H1 (cell line): ENCODE measurements at regions not wholly inside any gene's neighbourhood (a gene's known extent, or its start where the extent isn't known, plus 50 kb on each side); places are given as distances from the start of the nearest gene placed in this dataset.

ENCODE experiments used
- CTCF ChIA-PET: fragments of 300-600 bp; sonication (Branson Sonifier 250); formaldehyde crosslinking; loops from one replicate; lab custom pipeline; 2021; ENCODE audit not compliant: partially characterized antibody; lab: Charles Lee
- POLR2A ChIA-PET: fragments of 300-600 bp; sonication (Branson Sonifier 250); formaldehyde crosslinking; loops from one replicate; lab custom pipeline; 2021; ENCODE audit warnings: inconsistent platforms; ENCODE audit not compliant: partially characterized antibody; lab: Charles Lee
- DNase-seq, 2 experiments: peaks; one replicate each; pipeline versions ENCODE4 v3.0.0 to v3.0.0-alpha.2; 2010 to 2022; ENCODE audit warnings: low spot score in 2 of 2, low read depth in 1 of 2, mixed read lengths in 1 of 2
- FAIRE-seq: peaks from 2 replicates; lab custom pipeline; 2011; peaks lifted over from hg19 to GRCh38; lab: Jason Lieb, UNC
- H2AFZ ChIP-seq: 2 replicates; pipeline ENCODE4 v1.8.1; 2012; ENCODE audit warnings: low read length, inconsistent platforms
- H2AK5ac ChIP-seq: 2 replicates; pipeline ENCODE4 v1.6.1; 2013; ENCODE audit warnings: low read depth, low read length
- H2BK120ac ChIP-seq: replicated peaks from 2 replicates; pipeline ENCODE3; 2013; ENCODE audit warnings: low read depth, low read length, inconsistent platforms
- H2BK12ac ChIP-seq: 2 replicates; pipeline ENCODE4 v1.6.1; 2013; ENCODE audit warnings: low read depth, low read length
- H2BK15ac ChIP-seq: 2 replicates; pipeline ENCODE4 v1.6.1; 2013; ENCODE audit warnings: low read length
- H2BK20ac ChIP-seq: 2 replicates; pipeline ENCODE4 v1.6.1; 2013; ENCODE audit warnings: low read length
- H2BK5ac ChIP-seq: 2 replicates; pipeline ENCODE4 v1.6.1; 2013; ENCODE audit warnings: low read depth, low read length
- H3K14ac ChIP-seq: 2 replicates; pipeline ENCODE4 v1.6.1; 2013; ENCODE audit warnings: inconsistent platforms; ENCODE audit not compliant: insufficient read length
- H3K18ac ChIP-seq: 2 replicates; pipeline ENCODE4 v1.6.1; 2013; ENCODE audit warnings: low read length; ENCODE audit errors: extremely low read depth
- H3K23ac ChIP-seq: 2 replicates; pipeline ENCODE4 v1.6.1; 2013; ENCODE audit warnings: inconsistent platforms; ENCODE audit not compliant: insufficient read length
- H3K23me2 ChIP-seq: 2 replicates; pipeline ENCODE4 v1.6.1; 2013; ENCODE audit warnings: low read depth, low read length
- H3K27ac ChIP-seq: 2 replicates; pipeline ENCODE4 v1.6.1; 2011; ENCODE audit warnings: low read depth, low read length, inconsistent platforms
- H3K27me3 ChIP-seq, 4 experiments: replicated peaks in 1 of 4; 1 replicate in 1 of 4; 2 replicates in 3 of 4; pipeline versions ENCODE4 v1.6.1 to v1.8.1; 2011 to 2013; ENCODE audit warnings: low read length in 3 of 4, mild to moderate bottlenecking in 3 of 4, inconsistent platforms in 2 of 4, mixed read lengths in 2 of 4, moderate library complexity in 1 of 4; ENCODE audit not compliant: control insufficient read depth in 3 of 4, insufficient read depth in 3 of 4; ENCODE audit errors: extremely low read depth in 1 of 4
- H3K36me3 ChIP-seq, 4 experiments: 2 replicates each; pipeline versions ENCODE4 v1.6.1 to v1.8.1; 2011 to 2013; ENCODE audit warnings: mild to moderate bottlenecking in 4 of 4, low read length in 3 of 4, moderate library complexity in 2 of 4, control low read depth in 1 of 4, inconsistent platforms in 1 of 4; ENCODE audit not compliant: insufficient read depth in 4 of 4, control insufficient read depth in 2 of 4
- H3K4ac ChIP-seq: replicated peaks from 2 replicates; pipeline ENCODE3; 2013; ENCODE audit warnings: low read length, low read depth, mixed read lengths, inconsistent platforms; ENCODE audit not compliant: insufficient read length
- H3K4me1 ChIP-seq, 4 experiments: replicated peaks in 1 of 4; 1 replicate in 1 of 4; 2 replicates in 3 of 4; pipeline versions ENCODE4 v1.6.1 to v1.8.1; 2011 to 2013; ENCODE audit warnings: low read length in 3 of 4, inconsistent platforms in 2 of 4, mixed read lengths in 1 of 4; ENCODE audit not compliant: insufficient read depth in 4 of 4, control insufficient read depth in 3 of 4
- H3K4me2 ChIP-seq, 2 experiments: 2 replicates each; pipeline versions ENCODE4 v1.6.1 to v1.8.1; 2011 to 2013; ENCODE audit warnings: low read depth in 2 of 2, low read length in 2 of 2, control low read depth in 1 of 2, inconsistent platforms in 1 of 2, mild to moderate bottlenecking in 1 of 2; ENCODE audit not compliant: insufficient read depth in 1 of 2
- H3K4me3 ChIP-seq, 4 experiments: fragments of 200-600, 300-600 bp in 1 of 4; sonication (generic), shearing (Covaris generic), sonication (Bioruptor Twin) in 1 of 4; 2 replicates each; pipeline versions ENCODE4 v1.5.1 to v1.8.1; 2011 to 2016; ENCODE audit warnings: low read length in 4 of 4, low read depth in 3 of 4, control low read depth in 2 of 4, inconsistent platforms in 2 of 4, mild to moderate bottlenecking in 2 of 4, mixed read lengths in 1 of 4, moderate library complexity in 1 of 4; ENCODE audit not compliant: insufficient read depth in 2 of 4; ENCODE audit errors: extremely low read depth in 1 of 4
- H3K56ac ChIP-seq: replicated peaks from 2 replicates; pipeline ENCODE3; 2013; ENCODE audit warnings: low read depth, mild to moderate bottlenecking, mixed read lengths, low read length, inconsistent platforms; ENCODE audit not compliant: insufficient read length
- H3K79me1 ChIP-seq: 2 replicates; pipeline ENCODE4 v1.6.1; 2013; ENCODE audit warnings: low read depth, low read length, control low read depth
- H3K79me2 ChIP-seq, 2 experiments: 2 replicates each; pipeline versions ENCODE4 v1.6.1 to v1.8.1; 2012 to 2013; ENCODE audit warnings: low read length in 2 of 2, mild to moderate bottlenecking in 2 of 2, inconsistent platforms in 1 of 2; ENCODE audit not compliant: insufficient read depth in 2 of 2, control insufficient read depth in 1 of 2
- H3K9ac ChIP-seq, 4 experiments: replicated peaks in 1 of 4; 1 replicate in 1 of 4; 2 replicates in 3 of 4; pipeline versions ENCODE4 v1.6.1 to v1.8.1; 2011 to 2013; ENCODE audit warnings: low read depth in 3 of 4, low read length in 3 of 4, control low read depth in 2 of 4, mild to moderate bottlenecking in 2 of 4, moderate library complexity in 2 of 4, inconsistent platforms in 1 of 4; ENCODE audit errors: extremely low read depth in 1 of 4
- H3K9me3 ChIP-seq, 2 experiments: 2 replicates each; pipeline versions ENCODE4 v1.6.1 to v1.8.1; 2012 to 2013; ENCODE audit warnings: mild to moderate bottlenecking in 2 of 2, moderate library complexity in 2 of 2, control low read depth in 1 of 2, inconsistent platforms in 1 of 2, low read depth in 1 of 2, low read length in 1 of 2, mixed read lengths in 1 of 2; ENCODE audit not compliant: insufficient read depth in 2 of 2
- H4K20me1 ChIP-seq, 2 experiments: replicated peaks in 1 of 2; 2 replicates each; pipeline versions ENCODE3 to v1.8.1; 2011 to 2013; ENCODE audit warnings: inconsistent platforms in 2 of 2, low read length in 2 of 2, mild to moderate bottlenecking in 1 of 2; ENCODE audit not compliant: insufficient read depth in 2 of 2, control insufficient read depth in 1 of 2
- H4K5ac ChIP-seq: 2 replicates; pipeline ENCODE4 v1.6.1; 2013; ENCODE audit warnings: low read length, low read depth, mixed read lengths, inconsistent platforms; ENCODE audit not compliant: insufficient read length
- H4K8ac ChIP-seq: 2 replicates; pipeline ENCODE4 v1.8.0; 2013; ENCODE audit warnings: mild to moderate bottlenecking, moderate library complexity, low read length, inconsistent platforms; ENCODE audit not compliant: insufficient read depth; ENCODE audit errors: extremely low read depth
- H4K91ac ChIP-seq: replicated peaks from 2 replicates; pipeline ENCODE3; 2013; ENCODE audit warnings: low read length, mixed read lengths, inconsistent platforms; ENCODE audit not compliant: insufficient read length
- ASH2L ChIP-seq: fragments of 200-600, 300-600 bp; sonication (generic); IDR thresholded peaks from one replicate; pipeline ENCODE4 v1.7.1; 2017; ENCODE audit warnings: low read length
- CHD1 ChIP-seq: IDR thresholded peaks from 2 replicates; pipeline ENCODE4 v1.6.1; 2012; ENCODE audit warnings: low read depth, low read length, improper control_type of control experiment
- JUND ChIP-seq: IDR thresholded peaks from 2 replicates; pipeline ENCODE4 v1.6.1; 2011; ENCODE audit warnings: mild to moderate bottlenecking, improper control_type of control experiment, low read length
- KDM5A ChIP-seq: fragments of 200-600 bp; IDR thresholded peaks from 2 replicates; pipeline ENCODE4 v1.7.1; 2012; ENCODE audit warnings: mild to moderate bottlenecking, low read length, inconsistent platforms, mixed read lengths
- RXRA ChIP-seq: IDR thresholded peaks from 2 replicates; pipeline ENCODE4 v1.6.1; 2011; ENCODE audit warnings: low read depth, mild to moderate bottlenecking, low read length, moderate library complexity; ENCODE audit not compliant: insufficient read depth
- SP1 ChIP-seq: IDR thresholded peaks from 2 replicates; pipeline ENCODE4 v1.6.1; 2011; ENCODE audit warnings: low read depth, low read length
- SP2 ChIP-seq: IDR thresholded peaks from 2 replicates; pipeline ENCODE4 v1.6.1; 2012; ENCODE audit warnings: mild to moderate bottlenecking, low read length, inconsistent platforms
- TAF1 ChIP-seq: IDR thresholded peaks from 2 replicates; pipeline ENCODE4 v1.6.1; 2011; ENCODE audit warnings: mild to moderate bottlenecking, low read depth, low read length
- ZNF274 ChIP-seq: IDR thresholded peaks from 2 replicates; pipeline ENCODE4 v1.7.0; 2012; ENCODE audit warnings: low read length, borderline replicate concordance; ENCODE audit errors: extremely low read depth
- WGBS, 2 experiments: shearing (Covaris generic) in 1 of 2; methylation state at CpG; one replicate each; pipeline versions ENCODE4 v1.1.6 to v1.1.7; 2013 to 2015; ENCODE audit warnings: low lambda C conversion rate in 2 of 2, mixed read lengths in 2 of 2, inconsistent platforms in 1 of 2, low coverage in 1 of 2, missing lambda C conversion rate in 1 of 2; ENCODE audit not compliant: insufficient replicate concordance in 2 of 2, insufficient coverage in 1 of 2, insufficient read length in 1 of 2; ENCODE audit errors: extremely low coverage in 1 of 2, missing lambda C conversion rate in 1 of 2; 5-methylcytosine and 5-hydroxymethylcytosine counted together
- TF ChIP-seq, protein P1 (sequence below): IDR thresholded peaks from 2 replicates; pipeline ENCODE4 v1.6.1; 2011; ENCODE audit warnings: low read length, improper control_type of control experiment
- TF ChIP-seq, protein P2 (sequence below), 3 experiments: IDR thresholded peaks; 1 replicate in 2 of 3; 2 replicates in 1 of 3; pipeline versions ENCODE4 v1.5.1 to v1.6.1; 2011; ENCODE audit warnings: low read length in 3 of 3, mild to moderate bottlenecking in 3 of 3, inconsistent platforms in 2 of 3, low read depth in 1 of 3, moderate library complexity in 1 of 3; ENCODE audit not compliant: insufficient read depth in 1 of 3; ENCODE audit errors: control extremely low read depth in 1 of 3
- TF ChIP-seq, protein P3 (sequence below): IDR thresholded peaks from 2 replicates; pipeline ENCODE4 v1.6.1; 2012; ENCODE audit warnings: inconsistent platforms

DNA sequence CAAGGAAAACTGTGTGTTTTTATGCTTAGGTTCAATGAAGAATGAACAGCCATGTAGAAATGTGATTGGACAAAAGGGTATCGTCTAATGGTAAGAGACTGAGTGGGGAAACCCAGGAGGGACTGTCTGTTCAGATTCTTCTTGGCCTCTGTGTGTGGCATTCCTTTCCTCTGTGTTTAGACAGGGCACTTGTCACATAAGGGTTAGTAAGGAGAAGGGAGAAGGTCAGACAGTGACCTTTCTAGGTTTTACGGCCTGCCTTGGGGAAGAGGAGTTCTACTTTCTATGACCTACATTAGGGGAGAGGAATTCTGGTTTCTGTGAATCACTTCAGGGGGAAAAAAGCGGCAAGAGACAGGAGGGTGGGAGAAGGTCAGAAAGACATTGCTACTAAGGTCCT lies 119.5 kb downstream of the GC start:
- Histone ChIP-seq H2AFZ (no peak overlapping the region), H2BK120ac (no peak overlapping the region), H3K4me1 (no peaks in the 10 kb centered on the region), H2BK12ac (no peak overlapping the region), H4K5ac (no peak overlapping the region), H3K18ac (no peak overlapping the region), H3K4me3 (no peak overlapping the region), H3K23ac (no peak overlapping the region), H3K9me3 (no peaks in the 10 kb centered on the region), H3K56ac (no peak overlapping the region), H3K36me3 (no peaks in the 10 kb centered on the region), H3K23me2 (no peaks in the 10 kb centered on the region), H3K9ac (no peak overlapping the region), H2BK15ac (no peak overlapping the region), H3K4ac (no peak overlapping the region), H2BK20ac (no peak overlapping the region), H4K8ac (no peak overlapping the region), H4K91ac (no peak overlapping the region), H3K27me3 (peaks cover 0 to 1% (median 0%) of the 10 kb centered on the region in 4 experiments; a peak in 1 of 7 replicates), H3K79me2 (no peaks in the 10 kb centered on the region), H3K4me2 (no peak overlapping the region), H2BK5ac (no peak overlapping the region), H3K27ac (no peak overlapping the region), H4K20me1 (no peaks in the 10 kb centered on the region), H3K79me1 (no peaks in the 10 kb centered on the region), H2AK5ac (no peak overlapping the region), H3K14ac (no peak overlapping the region)
- no peak for FAIRE-seq
- WGBS, 2 experiments, result 91% methylated on average over 3 of the region's 3 CpGs; no CpG with 5 or more reads in 1 of the 2 experiments
- ChIA-PET POLR2A (no interaction called here), CTCF (no interaction called here)
- DNase-seq, result no peak
- TF ChIP-seq CHD1 (no peak), JUND (no peak), SP1 (no peak), TAF1 (no peak), ZNF274 (no peak), RXRA (no peak), KDM5A (no peak), ASH2L (no peak), SP2 (no peak)
- TF ChIP-seq, protein P1, sequence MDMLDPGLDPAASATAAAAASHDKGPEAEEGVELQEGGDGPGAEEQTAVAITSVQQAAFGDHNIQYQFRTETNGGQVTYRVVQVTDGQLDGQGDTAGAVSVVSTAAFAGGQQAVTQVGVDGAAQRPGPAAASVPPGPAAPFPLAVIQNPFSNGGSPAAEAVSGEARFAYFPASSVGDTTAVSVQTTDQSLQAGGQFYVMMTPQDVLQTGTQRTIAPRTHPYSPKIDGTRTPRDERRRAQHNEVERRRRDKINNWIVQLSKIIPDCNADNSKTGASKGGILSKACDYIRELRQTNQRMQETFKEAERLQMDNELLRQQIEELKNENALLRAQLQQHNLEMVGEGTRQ, result no peak
- TF ChIP-seq, protein P2, sequence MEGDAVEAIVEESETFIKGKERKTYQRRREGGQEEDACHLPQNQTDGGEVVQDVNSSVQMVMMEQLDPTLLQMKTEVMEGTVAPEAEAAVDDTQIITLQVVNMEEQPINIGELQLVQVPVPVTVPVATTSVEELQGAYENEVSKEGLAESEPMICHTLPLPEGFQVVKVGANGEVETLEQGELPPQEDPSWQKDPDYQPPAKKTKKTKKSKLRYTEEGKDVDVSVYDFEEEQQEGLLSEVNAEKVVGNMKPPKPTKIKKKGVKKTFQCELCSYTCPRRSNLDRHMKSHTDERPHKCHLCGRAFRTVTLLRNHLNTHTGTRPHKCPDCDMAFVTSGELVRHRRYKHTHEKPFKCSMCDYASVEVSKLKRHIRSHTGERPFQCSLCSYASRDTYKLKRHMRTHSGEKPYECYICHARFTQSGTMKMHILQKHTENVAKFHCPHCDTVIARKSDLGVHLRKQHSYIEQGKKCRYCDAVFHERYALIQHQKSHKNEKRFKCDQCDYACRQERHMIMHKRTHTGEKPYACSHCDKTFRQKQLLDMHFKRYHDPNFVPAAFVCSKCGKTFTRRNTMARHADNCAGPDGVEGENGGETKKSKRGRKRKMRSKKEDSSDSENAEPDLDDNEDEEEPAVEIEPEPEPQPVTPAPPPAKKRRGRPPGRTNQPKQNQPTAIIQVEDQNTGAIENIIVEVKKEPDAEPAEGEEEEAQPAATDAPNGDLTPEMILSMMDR (IDR thresholded peaks at IDR 0.05; ENCODE audit: control extremely low read depth in 1 of 3, insufficient read depth in 1 of 3, low read depth in 1 of 3, low read length in 3 of 3), result no peak
- TF ChIP-seq, protein P3, sequence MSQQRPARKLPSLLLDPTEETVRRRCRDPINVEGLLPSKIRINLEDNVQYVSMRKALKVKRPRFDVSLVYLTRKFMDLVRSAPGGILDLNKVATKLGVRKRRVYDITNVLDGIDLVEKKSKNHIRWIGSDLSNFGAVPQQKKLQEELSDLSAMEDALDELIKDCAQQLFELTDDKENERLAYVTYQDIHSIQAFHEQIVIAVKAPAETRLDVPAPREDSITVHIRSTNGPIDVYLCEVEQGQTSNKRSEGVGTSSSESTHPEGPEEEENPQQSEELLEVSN, result no peak
